Omental fat pad (tissue), 3 donors: ENCODE measurements at regions not wholly inside any gene's neighbourhood (a gene's known extent, or its start where the extent isn't known, plus 50 kb on each side); places are given as distances from the start of the nearest gene placed in this dataset.
"Not testable (repeated sequence)": the region's sequence is repeated elsewhere in the genome, so short reads cannot be mapped to it uniquely, and the experiment has no call there.

Experiments
- ATAC-seq: fragments of 150-250 bp; one replicate; pipeline ENCODE4 v1.9.1; 2016; ENCODE audit warnings: mild to moderate bottlenecking, moderate library complexity; ENCODE audit not compliant: low FRiP score
- DNase-seq: peaks from one replicate; pipeline ENCODE4 v3.0.0-alpha.2; 2019; ENCODE audit warnings: low spot score
- CTCF ChIP-seq, 3 donors: fragments of 450-650 bp; IDR thresholded peaks; one replicate each; pipeline ENCODE4 v1.5.1; 2016 to 2017; ENCODE audit warnings: antibody characterized with exemption in 3 of 3, mild to moderate bottlenecking in 3 of 3, moderate library complexity in 2 of 3

DNA sequence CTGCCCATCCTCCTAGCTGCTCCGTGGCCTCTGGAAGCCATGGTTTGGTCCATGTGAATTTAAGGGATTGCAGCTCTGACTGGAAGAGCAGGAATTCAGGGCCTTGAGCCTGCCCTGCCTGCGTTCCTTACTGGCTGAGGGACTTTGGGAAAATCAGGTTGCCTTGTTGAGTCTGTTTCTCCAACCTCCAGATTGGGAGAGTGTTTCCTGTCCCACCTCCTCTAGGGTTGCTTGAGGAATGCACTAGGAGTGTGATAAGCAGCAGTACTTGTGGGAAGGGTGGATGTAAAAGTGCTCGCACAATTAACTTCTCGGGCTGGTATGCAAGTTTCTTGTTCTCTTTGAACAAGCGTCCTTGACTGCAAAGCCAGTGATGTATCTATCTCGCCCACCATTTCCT is 84.4 kb upstream of the YWHAQ start:
- DNase-seq (no peak), ATAC-seq (no peak)
- TF ChIP-seq CTCF (IDR thresholded peaks at IDR 0.05) = no peak

- ATAC-seq (no peak), DNase-seq (no peak)
- no peak for TF ChIP-seq CTCF (IDR thresholded peaks at IDR 0.05)
Measured at GRCh38 chr2:9717886-9718451, 87.2 kb upstream of the YWHAQ start.

GRCh38 chr2:9720352-9721093 is 89.7 kb upstream of the YWHAQ start:
- DNase-seq (no peak), ATAC-seq (no peak)
- TF ChIP-seq CTCF (IDR thresholded peaks at IDR 0.05) = no peak

GRCh38 chr2:9721344-9721743 is 90.5 kb upstream of the YWHAQ start:
- DNase-seq (no peak), ATAC-seq (no peak)
- TF ChIP-seq CTCF (IDR thresholded peaks at IDR 0.05) = no peak

GRCh38 chr2:9722451-9722850 is 91.7 kb upstream of the YWHAQ start:
- no peak for DNase-seq
- ATAC-seq = no peak
- TF ChIP-seq CTCF (IDR thresholded peaks at IDR 0.05) = no peak

- DNase-seq (no peak), ATAC-seq (no peak)
- TF ChIP-seq CTCF (IDR thresholded peaks at IDR 0.05) = no peak
Measured at GRCh38 chr2:9724565-9724964, 93.8 kb upstream of the YWHAQ start.

DNA sequence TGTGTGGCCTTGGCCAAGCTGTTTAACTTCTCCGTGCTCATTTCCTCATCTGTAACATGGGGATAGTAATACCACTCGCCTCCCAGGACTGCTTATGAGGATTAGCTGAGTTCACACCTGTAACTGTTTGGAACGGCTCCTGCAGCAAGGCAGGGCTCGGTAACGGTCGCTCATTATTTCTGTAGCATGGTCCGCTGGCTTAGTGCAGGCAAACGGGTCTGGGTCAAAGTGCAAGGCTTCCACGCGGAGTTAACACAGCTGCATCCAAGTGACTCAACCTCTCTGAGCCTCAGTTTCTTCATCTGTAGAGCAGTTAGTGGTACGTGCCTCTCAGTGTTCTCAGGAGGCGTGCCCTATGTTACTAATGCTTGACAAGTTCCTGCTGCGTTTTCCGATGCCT is 94.3 kb upstream of the YWHAQ start:
- no peak for ATAC-seq
- no peak for TF ChIP-seq CTCF (IDR thresholded peaks at IDR 0.05)

GRCh38 chr2:9726016-9726415 is 95.2 kb upstream of the YWHAQ start:
- ATAC-seq, DNase-seq: not testable (repeated sequence)

More for the DNA sequence above, 94.3 kb upstream of the YWHAQ start:
- no peak for DNase-seq

DNA sequence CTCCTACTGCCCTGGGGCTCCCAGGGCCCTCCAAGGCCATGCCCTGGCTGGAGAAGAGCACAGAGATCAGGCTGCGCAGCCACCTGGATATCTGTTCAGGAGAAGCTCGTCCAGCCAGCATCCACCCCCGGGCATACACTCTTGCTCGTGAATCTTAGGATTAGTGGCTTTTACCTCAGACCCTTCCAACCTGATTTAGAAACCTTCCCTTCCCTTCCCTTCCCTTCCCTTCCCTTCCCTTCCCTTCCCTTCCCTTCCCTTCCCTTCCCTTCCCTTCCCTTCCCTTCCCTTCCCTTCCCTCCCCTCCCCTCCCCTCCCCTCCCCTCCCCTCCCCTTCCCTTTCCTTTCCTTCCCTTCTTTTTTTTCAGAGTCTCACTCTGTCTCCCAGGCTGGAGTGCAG is 99.7 kb upstream of the YWHAQ start:
- ATAC-seq, DNase-seq: not testable (repeated sequence)
